IMR-90 (cell line): ENCODE measurements at regions not wholly inside any gene's neighbourhood (a gene's known extent, or its start where the extent isn't known, plus 50 kb on each side); places are given as distances from the start of the nearest gene placed in this dataset.

Experiments
- CEBPB ChIP-seq: IDR thresholded peaks from 2 replicates; pipeline ENCODE4 v1.6.1; 2012; ENCODE audit warnings: low read depth, low read length, improper control_type of control experiment
- FOS ChIP-seq: fragments of 150-350 bp; IDR thresholded peaks from 2 replicates; pipeline ENCODE4 v1.6.1; 2016; ENCODE audit warnings: low read depth, low read length
- MXI1 ChIP-seq: IDR thresholded peaks from 2 replicates; pipeline ENCODE4 v1.6.1; 2012; ENCODE audit warnings: low read depth, mild to moderate bottlenecking, low read length, moderate library complexity, borderline replicate concordance
- NFE2L2 ChIP-seq: fragments of 150-350 bp; IDR thresholded peaks from 2 replicates; pipeline ENCODE4 v1.6.1; 2016; ENCODE audit warnings: low read depth, mild to moderate bottlenecking, low read length
- POLR2A ChIP-seq: IDR thresholded peaks from 2 replicates; pipeline ENCODE4 v1.6.1; 2012; ENCODE audit warnings: mild to moderate bottlenecking, low read depth, low read length
- RAD21 ChIP-seq: IDR thresholded peaks from 2 replicates; pipeline ENCODE4 v1.6.1; 2012; ENCODE audit warnings: low read length, improper control_type of control experiment
- RCOR1 ChIP-seq: IDR thresholded peaks from 2 replicates; pipeline ENCODE4 v1.6.1; 2012; ENCODE audit warnings: mild to moderate bottlenecking, low read length, improper control_type of control experiment; ENCODE audit not compliant: insufficient replicate concordance
- RFX5 ChIP-seq: IDR thresholded peaks from 2 replicates; pipeline ENCODE4 v1.8.0; 2012; ENCODE audit warnings: low read depth, mild to moderate bottlenecking, low read length, moderate library complexity
- TF ChIP-seq, protein P1 (sequence below): conservative IDR thresholded peaks from 2 replicates; pipeline ENCODE4 v1.5.1; 2012; ENCODE audit warnings: mild to moderate bottlenecking, low read depth, low read length, improper control_type of control experiment
- TF ChIP-seq, protein P2 (sequence below): fragments of 150-350 bp; IDR thresholded peaks from 2 replicates; pipeline ENCODE4 v1.6.1; 2017; ENCODE audit warnings: mild to moderate bottlenecking, antibody characterized with exemption, low read length, low read depth

DNA sequence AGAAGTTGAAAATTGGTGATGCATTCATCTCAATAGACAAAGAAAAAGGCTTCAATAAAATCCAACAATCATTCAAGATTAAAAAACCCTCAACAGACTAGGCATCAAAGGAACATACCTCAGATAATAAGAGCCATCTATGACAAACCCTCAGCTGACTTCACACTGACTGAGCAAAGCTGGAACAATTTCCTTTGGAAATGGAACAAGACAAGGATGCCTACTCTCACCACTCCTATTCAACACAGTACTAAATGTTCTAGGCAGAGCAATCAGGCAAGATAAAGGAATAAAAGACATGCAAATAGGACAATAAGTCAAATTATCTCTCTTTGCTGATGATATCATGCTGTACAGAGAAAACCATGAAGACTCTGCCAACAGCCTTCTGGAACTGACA, 1188.1 kb downstream of the DTWD2 start:
- TF ChIP-seq POLR2A, result no peak
- TF ChIP-seq, protein P1, sequence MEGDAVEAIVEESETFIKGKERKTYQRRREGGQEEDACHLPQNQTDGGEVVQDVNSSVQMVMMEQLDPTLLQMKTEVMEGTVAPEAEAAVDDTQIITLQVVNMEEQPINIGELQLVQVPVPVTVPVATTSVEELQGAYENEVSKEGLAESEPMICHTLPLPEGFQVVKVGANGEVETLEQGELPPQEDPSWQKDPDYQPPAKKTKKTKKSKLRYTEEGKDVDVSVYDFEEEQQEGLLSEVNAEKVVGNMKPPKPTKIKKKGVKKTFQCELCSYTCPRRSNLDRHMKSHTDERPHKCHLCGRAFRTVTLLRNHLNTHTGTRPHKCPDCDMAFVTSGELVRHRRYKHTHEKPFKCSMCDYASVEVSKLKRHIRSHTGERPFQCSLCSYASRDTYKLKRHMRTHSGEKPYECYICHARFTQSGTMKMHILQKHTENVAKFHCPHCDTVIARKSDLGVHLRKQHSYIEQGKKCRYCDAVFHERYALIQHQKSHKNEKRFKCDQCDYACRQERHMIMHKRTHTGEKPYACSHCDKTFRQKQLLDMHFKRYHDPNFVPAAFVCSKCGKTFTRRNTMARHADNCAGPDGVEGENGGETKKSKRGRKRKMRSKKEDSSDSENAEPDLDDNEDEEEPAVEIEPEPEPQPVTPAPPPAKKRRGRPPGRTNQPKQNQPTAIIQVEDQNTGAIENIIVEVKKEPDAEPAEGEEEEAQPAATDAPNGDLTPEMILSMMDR, result no peak
- TF ChIP-seq NFE2L2, result no peak
- TF ChIP-seq CEBPB, result no peak
- no peak for TF ChIP-seq MXI1
- no peak for TF ChIP-seq RCOR1
- no peak for TF ChIP-seq FOS
- TF ChIP-seq RAD21, result no peak
- no peak for TF ChIP-seq RFX5
- TF ChIP-seq, protein P2, sequence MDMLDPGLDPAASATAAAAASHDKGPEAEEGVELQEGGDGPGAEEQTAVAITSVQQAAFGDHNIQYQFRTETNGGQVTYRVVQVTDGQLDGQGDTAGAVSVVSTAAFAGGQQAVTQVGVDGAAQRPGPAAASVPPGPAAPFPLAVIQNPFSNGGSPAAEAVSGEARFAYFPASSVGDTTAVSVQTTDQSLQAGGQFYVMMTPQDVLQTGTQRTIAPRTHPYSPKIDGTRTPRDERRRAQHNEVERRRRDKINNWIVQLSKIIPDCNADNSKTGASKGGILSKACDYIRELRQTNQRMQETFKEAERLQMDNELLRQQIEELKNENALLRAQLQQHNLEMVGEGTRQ, result no peak
